Keratinocyte (primary cell): ENCODE measurements at regions not wholly inside any gene's neighbourhood (a gene's known extent, or its start where the extent isn't known, plus 50 kb on each side); places are given as distances from the start of the nearest gene placed in this dataset.

Experiments used
- DNase-seq: peaks from one replicate; pipeline ENCODE4 v3.0.0-alpha.2; 2011; ENCODE audit warnings: low read depth, missing footprints, low spot score
- FAIRE-seq: peaks from 2 replicates; lab custom pipeline; 2011; peaks lifted over from hg19 to GRCh38; lab: Jason Lieb, UNC
- H2AFZ ChIP-seq: 2 replicates; pipeline ENCODE4 v1.6.0; 2012; ENCODE audit warnings: low read length, control low read depth, inconsistent platforms; ENCODE audit not compliant: control insufficient read depth
- H3K27ac ChIP-seq: 2 replicates; pipeline ENCODE4 v1.5.1; 2011; ENCODE audit warnings: low read length; ENCODE audit not compliant: control insufficient read depth, insufficient read depth
- H3K27me3 ChIP-seq: 3 replicates; pipeline ENCODE4 v1.6.0; 2011; ENCODE audit warnings: low read length; ENCODE audit not compliant: control insufficient read depth, insufficient read depth; ENCODE audit errors: extremely low read depth
- H3K36me3 ChIP-seq, 2 experiments: 2 replicates in 1 of 2; 3 replicates in 1 of 2; pipeline ENCODE4 v1.5.1; 2011; ENCODE audit warnings: low read length in 2 of 2, mild to moderate bottlenecking in 1 of 2; ENCODE audit not compliant: control insufficient read depth in 2 of 2, insufficient read depth in 2 of 2; ENCODE audit errors: extremely low read depth in 1 of 2
- H3K4me1 ChIP-seq: 3 replicates; pipeline ENCODE4 v1.5.1; 2011; ENCODE audit warnings: low read length; ENCODE audit not compliant: control insufficient read depth, insufficient read depth; ENCODE audit errors: extremely low read depth
- H3K4me2 ChIP-seq: 3 replicates; pipeline ENCODE4 v1.6.0; 2011; ENCODE audit warnings: low read depth, low read length; ENCODE audit not compliant: control insufficient read depth, insufficient read depth; ENCODE audit errors: extremely low read depth
- H3K4me3 ChIP-seq, 3 experiments: fragments of 200-600 bp in 1 of 3; sonication (generic) in 1 of 3; 2 replicates in 2 of 3; 3 replicates in 1 of 3; pipeline ENCODE4 v1.5.1; 2011 to 2016; ENCODE audit warnings: low read length in 3 of 3, mild to moderate bottlenecking in 3 of 3, control low read depth in 2 of 3, inconsistent platforms in 1 of 3, low read depth in 1 of 3, mixed read lengths in 1 of 3, mixed run types in 1 of 3, moderate library complexity in 1 of 3; ENCODE audit not compliant: control insufficient read depth in 2 of 3, insufficient read depth in 2 of 3; ENCODE audit errors: extremely low read depth in 1 of 3
- H3K79me2 ChIP-seq: 2 replicates; pipeline ENCODE4 v1.6.0; 2012; ENCODE audit warnings: low read length; ENCODE audit not compliant: control insufficient read depth, insufficient read depth
- H3K9ac ChIP-seq: 3 replicates; pipeline ENCODE4 v1.6.0; 2011; ENCODE audit warnings: low read length; ENCODE audit not compliant: control insufficient read depth, insufficient read depth; ENCODE audit errors: extremely low read depth
- H3K9me1 ChIP-seq: 3 replicates; pipeline ENCODE4 v1.6.0; 2011; ENCODE audit warnings: low read length; ENCODE audit not compliant: control insufficient read depth, insufficient read depth; ENCODE audit errors: extremely low read depth
- H3K9me3 ChIP-seq: 2 replicates; pipeline ENCODE4 v1.5.1; 2012; ENCODE audit warnings: low read depth, low read length; ENCODE audit not compliant: control insufficient read depth
- H4K20me1 ChIP-seq: 3 replicates; pipeline ENCODE4 v1.6.0; 2011; ENCODE audit warnings: low read length; ENCODE audit not compliant: control insufficient read depth, insufficient read depth; ENCODE audit errors: extremely low read depth
- EZH2 ChIP-seq: IDR thresholded peaks from one replicate; pipeline ENCODE4 v1.6.1; 2012; ENCODE audit warnings: inconsistent platforms, mild to moderate bottlenecking, low read length, moderate library complexity
- dilution Hi-C: fragments of 300-500 bp; cut with MboI; formaldehyde crosslinking; loops from one replicate; pipeline ENCODE4 v1.7.0; 2020; ENCODE audit warnings: low sequenced_read_pairs; ENCODE audit not compliant: extremely low pct_ligation_motif_present
- TF ChIP-seq, protein P1 (sequence below), 3 experiments: IDR thresholded peaks in 1 of 3; conservative IDR thresholded peaks in 1 of 3; optimal IDR thresholded peaks in 1 of 3; 2 replicates in 2 of 3; 3 replicates in 1 of 3; pipeline versions ENCODE3 to v1.5.1; 2011; ENCODE audit warnings: low read length in 3 of 3, mild to moderate bottlenecking in 3 of 3, moderate library complexity in 2 of 3, control low read depth in 1 of 3, inconsistent platforms in 1 of 3; ENCODE audit not compliant: insufficient read depth in 2 of 3; ENCODE audit errors: extremely low read depth in 1 of 3

DNA sequence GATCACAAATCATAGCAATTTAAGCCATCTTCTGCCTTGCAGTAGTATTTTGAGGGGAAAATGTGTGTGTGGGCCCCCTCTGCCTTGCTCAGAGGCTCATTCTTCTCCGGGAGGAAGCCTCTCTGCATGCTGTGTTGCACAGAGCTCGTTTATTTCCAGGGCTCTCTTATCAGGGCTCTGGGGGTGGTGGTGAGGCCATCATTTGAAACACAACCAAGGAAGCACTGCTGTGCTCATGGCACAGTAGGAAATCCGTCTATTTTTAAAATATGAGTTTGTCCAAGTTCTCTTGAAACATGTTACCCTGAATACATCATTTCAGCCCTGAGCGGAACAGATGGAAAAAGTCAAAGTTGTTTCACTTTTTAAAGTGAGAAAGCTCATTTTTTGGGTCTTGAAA lies 369.0 kb upstream of the CFAP20DC start:
- Histone ChIP-seq H3K27me3 (peaks cover 7% of the 10 kb centered on the region), H3K79me2 (no peaks in the 10 kb centered on the region), H3K9me1 (no peaks in the 10 kb centered on the region), H3K9ac (no peak overlapping the region), H3K4me1 (peaks cover 8% of the 10 kb centered on the region), H3K36me3 (no peaks in the 10 kb centered on the region), H3K4me2 (no peak overlapping the region), H2AFZ (no peak overlapping the region), H3K27ac (no peak overlapping the region), H3K4me3 (no peak overlapping the region), H3K9me3 (no peaks in the 10 kb centered on the region), H4K20me1 (no peaks in the 10 kb centered on the region)
- FAIRE-seq (no peak), DNase-seq (no peak)
- dilution Hi-C loops = no loop called here
- TF ChIP-seq, protein P1, sequence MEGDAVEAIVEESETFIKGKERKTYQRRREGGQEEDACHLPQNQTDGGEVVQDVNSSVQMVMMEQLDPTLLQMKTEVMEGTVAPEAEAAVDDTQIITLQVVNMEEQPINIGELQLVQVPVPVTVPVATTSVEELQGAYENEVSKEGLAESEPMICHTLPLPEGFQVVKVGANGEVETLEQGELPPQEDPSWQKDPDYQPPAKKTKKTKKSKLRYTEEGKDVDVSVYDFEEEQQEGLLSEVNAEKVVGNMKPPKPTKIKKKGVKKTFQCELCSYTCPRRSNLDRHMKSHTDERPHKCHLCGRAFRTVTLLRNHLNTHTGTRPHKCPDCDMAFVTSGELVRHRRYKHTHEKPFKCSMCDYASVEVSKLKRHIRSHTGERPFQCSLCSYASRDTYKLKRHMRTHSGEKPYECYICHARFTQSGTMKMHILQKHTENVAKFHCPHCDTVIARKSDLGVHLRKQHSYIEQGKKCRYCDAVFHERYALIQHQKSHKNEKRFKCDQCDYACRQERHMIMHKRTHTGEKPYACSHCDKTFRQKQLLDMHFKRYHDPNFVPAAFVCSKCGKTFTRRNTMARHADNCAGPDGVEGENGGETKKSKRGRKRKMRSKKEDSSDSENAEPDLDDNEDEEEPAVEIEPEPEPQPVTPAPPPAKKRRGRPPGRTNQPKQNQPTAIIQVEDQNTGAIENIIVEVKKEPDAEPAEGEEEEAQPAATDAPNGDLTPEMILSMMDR (optimal IDR thresholded peaks at IDR 0.05 in 1 of 3, IDR thresholded peaks at IDR 0.05 in 1 of 3, conservative IDR thresholded peaks at IDR 0.05 in 1 of 3; ENCODE audit: extremely low read depth in 1 of 3, insufficient read depth in 2 of 3, low read length in 3 of 3) = no peak
- no peak for TF ChIP-seq EZH2

DNA sequence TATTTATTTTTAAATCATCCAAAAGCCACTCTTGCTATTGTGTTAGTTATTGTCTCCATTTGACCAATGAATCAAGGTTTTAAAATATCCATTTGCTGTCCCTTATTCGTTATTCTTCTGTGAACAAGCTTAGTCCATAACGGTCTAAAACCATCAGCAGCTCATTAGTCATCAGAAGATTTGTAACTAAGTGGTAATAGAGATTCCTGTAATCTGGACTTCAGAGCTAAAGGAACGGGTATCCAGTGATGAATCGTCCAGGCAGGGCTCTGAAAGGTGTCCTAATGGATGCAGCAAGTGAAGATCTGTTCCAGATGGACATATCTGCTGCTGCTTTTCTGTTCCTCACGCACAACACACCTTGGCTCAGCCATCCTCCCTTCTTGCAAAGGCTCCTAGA lies 362.7 kb upstream of the CFAP20DC start:
- H3K36me3 ChIP-seq = no peaks in the 10 kb centered on the region
- H3K27ac ChIP-seq = no peak overlapping the region
- no peak overlapping the region for H2AFZ ChIP-seq
- no peaks in the 10 kb centered on the region for H4K20me1 ChIP-seq
- no peak overlapping the region for H3K9ac ChIP-seq
- H3K79me2 ChIP-seq = no peaks in the 10 kb centered on the region
- no peaks in the 10 kb centered on the region for H3K9me3 ChIP-seq
- H3K9me1 ChIP-seq = no peaks in the 10 kb centered on the region
- FAIRE-seq (no peak), DNase-seq (no peak)
- dilution Hi-C loops = no loop called here
- H3K4me2 ChIP-seq = no peak overlapping the region
- peaks cover 1% of the 10 kb centered on the region for H3K27me3 ChIP-seq
- no peaks in the 10 kb centered on the region for H3K4me1 ChIP-seq
- H3K4me3 ChIP-seq = no peak overlapping the region
- no peak for TF ChIP-seq EZH2
- TF ChIP-seq, protein P1 (optimal IDR thresholded peaks at IDR 0.05 in 1 of 3, IDR thresholded peaks at IDR 0.05 in 1 of 3, conservative IDR thresholded peaks at IDR 0.05 in 1 of 3; ENCODE audit: extremely low read depth in 1 of 3, insufficient read depth in 2 of 3, low read length in 3 of 3) = no peak
